Breast epithelium (tissue), 3 donors: ENCODE measurements at regions not wholly inside any gene's neighbourhood (a gene's known extent, or its start where the extent isn't known, plus 50 kb on each side); places are given as distances from the start of the nearest gene placed in this dataset.

Experiments
- CTCF ChIP-seq, 3 donors: fragments of 450-650 bp; IDR thresholded peaks; one replicate each; pipeline ENCODE4 v1.5.1; 2016 to 2017; ENCODE audit warnings: antibody characterized with exemption in 3 of 3, mild to moderate bottlenecking in 3 of 3, moderate library complexity in 3 of 3
- POLR2A ChIP-seq: fragments of 450-650 bp; IDR thresholded peaks from one replicate; pipeline ENCODE4 v1.6.1; 2016; ENCODE audit warnings: antibody characterized with exemption, mild to moderate bottlenecking, moderate library complexity
- POLR2AphosphoS5 ChIP-seq, 3 donors: sonication (generic); formaldehyde crosslinking; IDR thresholded peaks; one replicate each; pipeline ENCODE4 v1.6.1; 2017; ENCODE audit warnings: antibody characterized with exemption in 3 of 3

GRCh38 chr5:173689737-173690360, 73.4 kb upstream of the BOD1 start:
- peak in 1 of 3 donors; percentile 18 for TF ChIP-seq CTCF (IDR thresholded peaks at IDR 0.05)
- TF ChIP-seq POLR2AphosphoS5 (IDR thresholded peaks at IDR 0.05), result no peak
- no peak for TF ChIP-seq POLR2A
